ENCODE measurements at regions not wholly inside any gene's neighbourhood (a gene's known extent, or its start where the extent isn't known, plus 50 kb on each side); places are given as distances from the start of the nearest gene placed in this dataset.

- H3K4me3 ChIP-seq (ENCODE audit: low read depth, low read length) = no peak overlapping the region
- no peak for DNase-seq (ENCODE audit: low read depth)
- no peak for TF ChIP-seq MYC (IDR thresholded peaks at IDR 0.05; ENCODE audit: low read depth, low read length)
- no peak for TF ChIP-seq CTCF (IDR thresholded peaks at IDR 0.05; ENCODE audit: low read depth, low read length)
- TF ChIP-seq MAX (IDR thresholded peaks at IDR 0.05; ENCODE audit: low read depth, low read length) = no peak
- no peak for TF ChIP-seq POLR2A (IDR thresholded peaks at IDR 0.05; ENCODE audit: extremely low read depth, insufficient read length)
Measured at GRCh38 chr18:7512990-7513389, 54.1 kb upstream of the PTPRM start.

- no peak overlapping the region for H3K4me3 ChIP-seq (ENCODE audit: low read depth, low read length)
- no peak for DNase-seq (ENCODE audit: low read depth)
- no peak for TF ChIP-seq POLR2A (IDR thresholded peaks at IDR 0.05; ENCODE audit: extremely low read depth, insufficient read length)
- TF ChIP-seq MAX (IDR thresholded peaks at IDR 0.05; ENCODE audit: low read depth, low read length) = no peak
- TF ChIP-seq CTCF (IDR thresholded peaks at IDR 0.05; ENCODE audit: low read depth, low read length) = no peak
- TF ChIP-seq MYC (IDR thresholded peaks at IDR 0.05; ENCODE audit: low read depth, low read length) = no peak
Measured at GRCh38 chr18:7514796-7515440, 52.2 kb upstream of the PTPRM start.

- no peak for DNase-seq (ENCODE audit: low read depth)
- H3K4me3 ChIP-seq (ENCODE audit: low read depth, low read length) = no peak overlapping the region
- TF ChIP-seq MYC (IDR thresholded peaks at IDR 0.05; ENCODE audit: low read depth, low read length) = no peak
- TF ChIP-seq MAX (IDR thresholded peaks at IDR 0.05; ENCODE audit: low read depth, low read length) = no peak
- TF ChIP-seq POLR2A (IDR thresholded peaks at IDR 0.05; ENCODE audit: extremely low read depth, insufficient read length) = no peak
- TF ChIP-seq CTCF (IDR thresholded peaks at IDR 0.05; ENCODE audit: low read depth, low read length) = no peak
Measured at GRCh38 chr18:7516266-7517117, 50.6 kb upstream of the PTPRM start.
